ENCODE measurements at regions not wholly inside any gene's neighbourhood (a gene's known extent, or its start where the extent isn't known, plus 50 kb on each side); places are given as distances from the start of the nearest gene placed in this dataset.
"Not testable (repeated sequence)": the region's sequence is repeated elsewhere in the genome, so short reads cannot be mapped to it uniquely, and the experiment has no call there.

- DNase-seq = not testable (repeated sequence)
Measured at GRCh38 chr9:91512235-91512634, 88.6 kb upstream of the NFIL3 start.

- no peak for DNase-seq
Measured at GRCh38 chr9:91503673-91504081, 80.0 kb upstream of the NFIL3 start.

- no peak for DNase-seq
Measured at GRCh38 chr9:91502913-91503672, 79.5 kb upstream of the NFIL3 start.

- no peak for DNase-seq
Measured at GRCh38 chr9:91502475-91502874, 78.8 kb upstream of the NFIL3 start.

GRCh38 chr9:91500509-91501014 lies 76.9 kb upstream of the NFIL3 start:
- DNase-seq = peak; percentile 10

- no peak for DNase-seq
Measured at GRCh38 chr9:91496351-91496750, 72.7 kb upstream of the NFIL3 start.

GRCh38 chr9:91495450-91495849 lies 71.8 kb upstream of the NFIL3 start:
- DNase-seq = no peak

- no peak for DNase-seq
Measured at GRCh38 chr9:91494751-91495150, 71.1 kb upstream of the NFIL3 start.

- no peak for DNase-seq
Measured at GRCh38 chr9:91492237-91492636, 68.6 kb upstream of the NFIL3 start.

GRCh38 chr9:91491624-91492023 lies 68.0 kb upstream of the NFIL3 start:
- DNase-seq = no peak

- no peak for DNase-seq
Measured at GRCh38 chr9:91489361-91489899, 65.8 kb upstream of the NFIL3 start.

GRCh38 chr9:91488341-91488740 lies 64.7 kb upstream of the NFIL3 start:
- DNase-seq = no peak

- DNase-seq = no peak
Measured at GRCh38 chr9:91486699-91487497, 63.3 kb upstream of the NFIL3 start.

- no peak for DNase-seq
Measured at GRCh38 chr9:91485006-91485405, 61.4 kb upstream of the NFIL3 start.

- no peak for DNase-seq
Measured at GRCh38 chr9:91483835-91484234, 60.2 kb upstream of the NFIL3 start.

- no peak for DNase-seq
Measured at GRCh38 chr9:91483189-91483691, 59.6 kb upstream of the NFIL3 start.

- no peak for DNase-seq
Measured at GRCh38 chr9:91481972-91482371, 58.3 kb upstream of the NFIL3 start.

- no peak for DNase-seq
Measured at GRCh38 chr9:91477106-91477505, 53.5 kb upstream of the NFIL3 start.

- DNase-seq = no peak
Measured at GRCh38 chr9:91474656-91475055, 51.0 kb upstream of the NFIL3 start.
